ENCODE measurements at regions not wholly inside any gene's neighbourhood (a gene's known extent, or its start where the extent isn't known, plus 50 kb on each side); places are given as distances from the start of the nearest gene placed in this dataset.

DNA sequence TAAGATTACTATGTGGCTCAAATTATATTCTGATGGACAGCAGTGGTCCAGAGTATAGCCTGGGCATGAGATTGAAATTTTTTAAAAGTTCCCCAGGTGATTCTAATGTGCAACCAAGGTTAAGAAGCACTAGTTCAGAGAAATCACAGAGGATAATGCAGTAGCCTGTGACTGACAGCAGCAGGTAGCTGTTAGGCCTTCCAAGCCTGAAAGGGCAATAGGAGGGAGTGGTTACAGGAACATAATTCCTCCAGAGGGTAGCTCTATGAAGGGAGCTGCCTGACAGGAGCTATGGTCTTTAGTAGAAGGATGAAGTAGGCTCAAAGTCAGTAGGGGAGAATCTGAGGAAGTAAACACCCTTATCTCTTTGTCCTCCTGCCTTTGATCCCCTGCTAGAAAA, 342.9 kb upstream of the PPP2R3A start:
- H3K9me3 Mint-ChIP-seq (ENCODE audit: low read depth), result no peaks in the 10 kb centered on the region
- CTCF ChIA-PET, result no interaction called here
- H3K27ac Mint-ChIP-seq, result no peak overlapping the region
- ATAC-seq (no peak), DNase-seq (no peak)
- no peaks in the 10 kb centered on the region for H3K4me1 Mint-ChIP-seq
- POLR2A ChIA-PET, result no interaction called here
- no peaks in the 10 kb centered on the region for H3K36me3 Mint-ChIP-seq (ENCODE audit: low read depth)
- intact Hi-C loops (cut with DNase I, micrococcal nuclease), result no loop called here
- H3K27me3 Mint-ChIP-seq, result no peaks in the 10 kb centered on the region
- no peak overlapping the region for H3K4me3 Mint-ChIP-seq

- no peak overlapping the region for H3K27ac Mint-ChIP-seq
- ATAC-seq (no peak), DNase-seq (no peak)
- no peaks in the 10 kb centered on the region for H3K9me3 Mint-ChIP-seq (ENCODE audit: low read depth)
- ChIA-PET POLR2A (no interaction called here), CTCF (no interaction called here)
- H3K4me1 Mint-ChIP-seq, result no peaks in the 10 kb centered on the region
- H3K4me3 Mint-ChIP-seq, result no peak overlapping the region
- intact Hi-C loops (cut with DNase I, micrococcal nuclease), result no loop called here
- H3K27me3 Mint-ChIP-seq, result no peaks in the 10 kb centered on the region
- H3K36me3 Mint-ChIP-seq (ENCODE audit: low read depth), result no peaks in the 10 kb centered on the region
Measured at GRCh38 chr3:135623558-135623957, 342.0 kb upstream of the PPP2R3A start.

GRCh38 chr3:135627057-135627456, 338.5 kb upstream of the PPP2R3A start:
- Mint-ChIP-seq H3K4me3 (no peak overlapping the region), H3K36me3 (ENCODE audit: low read depth) (no peaks in the 10 kb centered on the region), H3K27me3 (no peaks in the 10 kb centered on the region), H3K4me1 (no peaks in the 10 kb centered on the region), H3K27ac (no peak overlapping the region), H3K9me3 (ENCODE audit: low read depth) (no peaks in the 10 kb centered on the region)
- CTCF ChIA-PET, result no interaction called here
- POLR2A ChIA-PET, result no interaction called here
- DNase-seq (no peak), ATAC-seq (no peak)
- intact Hi-C loops (cut with DNase I, micrococcal nuclease), result no loop called here

GRCh38 chr3:135629701-135630408, 335.7 kb upstream of the PPP2R3A start:
- Mint-ChIP-seq H3K4me3 (no peak overlapping the region), H3K27me3 (no peaks in the 10 kb centered on the region), H3K36me3 (ENCODE audit: low read depth) (no peaks in the 10 kb centered on the region), H3K27ac (no peak overlapping the region), H3K4me1 (no peaks in the 10 kb centered on the region), H3K9me3 (ENCODE audit: low read depth) (no peaks in the 10 kb centered on the region)
- DNase-seq, result no peak
- ChIA-PET POLR2A (no interaction called here), CTCF (no interaction called here)
- ATAC-seq, result no peak
- intact Hi-C loops (cut with DNase I, micrococcal nuclease), result no loop called here

DNA sequence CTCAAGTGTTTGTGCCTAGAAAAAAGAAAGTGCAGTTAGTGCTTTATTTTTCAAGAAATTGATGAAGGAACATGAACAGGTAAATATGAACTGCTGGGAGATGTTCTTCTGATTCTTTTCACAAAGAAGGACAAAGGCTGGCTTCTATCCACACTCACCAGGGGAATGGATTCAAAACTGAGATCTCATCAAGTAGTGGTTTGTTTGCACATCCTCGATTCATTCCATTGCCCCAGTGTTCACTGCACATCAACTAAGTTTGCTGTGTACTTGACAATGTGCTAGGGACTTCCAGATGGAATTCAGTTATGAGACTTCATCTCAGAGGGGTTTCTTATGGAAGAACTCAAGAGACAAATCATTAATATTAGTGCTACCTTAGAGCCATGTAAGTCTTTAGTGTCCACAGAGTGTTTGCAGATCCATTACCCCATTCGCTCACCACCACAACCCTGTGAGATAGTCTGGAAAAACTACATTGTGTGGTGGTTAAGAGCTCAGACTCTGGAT, 332.9 kb upstream of the PPP2R3A start:
- ATAC-seq (no peak), DNase-seq (no peak)
- intact Hi-C loops (cut with DNase I, micrococcal nuclease), result no loop called here
- Mint-ChIP-seq H3K4me3 (no peak overlapping the region), H3K36me3 (ENCODE audit: low read depth) (no peaks in the 10 kb centered on the region), H3K27me3 (peaks cover 2% of the 10 kb centered on the region), H3K27ac (no peak overlapping the region), H3K4me1 (no peaks in the 10 kb centered on the region), H3K9me3 (ENCODE audit: low read depth) (no peaks in the 10 kb centered on the region)
- ChIA-PET CTCF (interaction anchor here (0.7 kb wide), 1 partner anchor 218 kb away, joined by 3 read pairs; no protein-coding TSS in a partner anchor), POLR2A (no interaction called here)

GRCh38 chr3:135633078-135633477, 332.4 kb upstream of the PPP2R3A start:
- Mint-ChIP-seq H3K4me1 (no peaks in the 10 kb centered on the region), H3K36me3 (ENCODE audit: low read depth) (no peaks in the 10 kb centered on the region), H3K27me3 (peaks cover 2% of the 10 kb centered on the region), H3K4me3 (no peak overlapping the region), H3K27ac (no peak overlapping the region), H3K9me3 (ENCODE audit: low read depth) (no peaks in the 10 kb centered on the region)
- no peak for ATAC-seq
- DNase-seq, result no peak
- CTCF ChIA-PET, result no interaction called here
- intact Hi-C loops (cut with DNase I, micrococcal nuclease), result no loop called here
- POLR2A ChIA-PET, result no interaction called here

DNA sequence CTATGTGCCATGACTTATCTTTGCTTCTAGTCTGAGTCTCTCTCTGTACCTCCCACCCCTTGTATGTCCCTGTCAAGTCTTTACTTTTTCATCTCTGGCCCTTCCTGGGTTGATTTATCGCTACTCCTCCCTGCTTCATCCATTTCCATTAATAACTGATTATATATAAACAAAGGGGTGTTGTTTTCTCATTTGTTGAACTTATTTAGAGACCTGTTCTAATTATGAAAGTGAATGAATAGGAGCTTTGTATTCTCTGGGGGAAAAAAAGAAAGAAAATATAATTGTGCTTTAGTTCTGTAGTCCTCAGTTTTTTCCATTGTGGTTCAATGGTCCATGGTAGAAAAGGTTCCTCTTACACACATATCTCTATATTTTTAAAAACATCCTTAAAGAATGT, 328.9 kb upstream of the PPP2R3A start:
- intact Hi-C loops (cut with DNase I, micrococcal nuclease), result no loop called here
- CTCF ChIA-PET, result no interaction called here
- no peak overlapping the region for H3K27ac Mint-ChIP-seq
- H3K36me3 Mint-ChIP-seq (ENCODE audit: low read depth), result no peaks in the 10 kb centered on the region
- H3K27me3 Mint-ChIP-seq, result peaks cover 2% of the 10 kb centered on the region
- DNase-seq, result no peak
- POLR2A ChIA-PET, result no interaction called here
- H3K9me3 Mint-ChIP-seq (ENCODE audit: low read depth), result no peaks in the 10 kb centered on the region
- H3K4me1 Mint-ChIP-seq, result no peaks in the 10 kb centered on the region
- H3K4me3 Mint-ChIP-seq, result no peak overlapping the region
- no peak for ATAC-seq

GRCh38 chr3:135637013-135637412, 328.5 kb upstream of the PPP2R3A start:
- intact Hi-C loops (cut with DNase I, micrococcal nuclease), result no loop called here
- ATAC-seq, result no peak
- DNase-seq, result no peak
- no peaks in the 10 kb centered on the region for H3K4me1 Mint-ChIP-seq
- H3K36me3 Mint-ChIP-seq (ENCODE audit: low read depth), result no peaks in the 10 kb centered on the region
- ChIA-PET CTCF (no interaction called here), POLR2A (no interaction called here)
- peaks cover 2% of the 10 kb centered on the region for H3K27me3 Mint-ChIP-seq
- H3K9me3 Mint-ChIP-seq (ENCODE audit: low read depth), result no peaks in the 10 kb centered on the region
- no peak overlapping the region for H3K4me3 Mint-ChIP-seq
- H3K27ac Mint-ChIP-seq, result no peak overlapping the region

DNA sequence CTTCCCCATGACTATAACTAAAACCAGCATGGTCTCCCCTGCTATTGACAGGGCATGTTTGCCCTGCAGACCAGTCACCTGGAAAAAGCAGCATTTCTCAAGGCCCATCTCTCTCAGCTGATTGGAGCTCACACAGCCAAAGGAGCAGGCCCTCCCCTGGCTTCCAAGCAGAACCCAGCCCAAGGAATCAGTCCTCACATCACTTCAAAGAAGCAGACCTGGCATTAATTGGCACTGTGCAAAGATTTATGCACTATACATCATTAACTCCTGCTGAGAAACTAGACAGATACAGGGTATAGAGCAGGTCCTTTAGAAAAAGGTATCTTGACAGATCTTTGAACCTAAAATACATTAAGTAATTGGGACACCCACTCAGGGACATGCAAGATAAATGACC, 323.8 kb upstream of the PPP2R3A start:
- intact Hi-C loops (cut with DNase I, micrococcal nuclease), result no loop called here
- Mint-ChIP-seq H3K27ac (no peak overlapping the region), H3K27me3 (no peaks in the 10 kb centered on the region), H3K36me3 (ENCODE audit: low read depth) (no peaks in the 10 kb centered on the region), H3K4me3 (no peak overlapping the region), H3K4me1 (no peaks in the 10 kb centered on the region), H3K9me3 (ENCODE audit: low read depth) (peaks cover 3% of the 10 kb centered on the region)
- ChIA-PET POLR2A (no interaction called here), CTCF (no interaction called here)
- ATAC-seq (no peak), DNase-seq (no peak)

DNA sequence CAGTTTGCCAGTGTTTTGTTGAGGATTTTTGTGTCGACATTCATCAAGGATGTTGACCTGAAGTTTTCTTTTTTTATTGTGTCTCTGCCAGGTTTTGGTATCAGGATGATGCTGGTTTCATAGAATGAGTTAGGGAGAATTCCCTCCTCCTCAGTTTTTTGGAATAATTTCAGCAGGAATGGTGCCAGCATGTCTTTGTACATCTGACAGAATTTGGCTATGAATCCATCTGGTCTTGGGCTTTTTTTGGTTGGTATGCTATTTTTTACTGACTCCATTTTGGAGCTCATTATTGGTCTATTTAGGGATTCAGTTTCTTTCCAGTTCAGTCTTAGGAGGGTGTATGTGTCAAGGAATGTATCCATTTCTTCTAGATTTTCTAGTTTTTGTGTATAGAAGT, 320.0 kb upstream of the PPP2R3A start:
- Mint-ChIP-seq H3K9me3 (ENCODE audit: low read depth) (peaks cover 9% of the 10 kb centered on the region), H3K27me3 (no peaks in the 10 kb centered on the region), H3K4me3 (no peak overlapping the region), H3K4me1 (no peaks in the 10 kb centered on the region), H3K36me3 (ENCODE audit: low read depth) (no peaks in the 10 kb centered on the region), H3K27ac (no peak overlapping the region)
- DNase-seq, result no peak
- intact Hi-C loops (cut with DNase I, micrococcal nuclease), result no loop called here
- CTCF ChIA-PET, result no interaction called here
- POLR2A ChIA-PET, result no interaction called here
- no peak for ATAC-seq

GRCh38 chr3:135646873-135647272, 318.7 kb upstream of the PPP2R3A start:
- no peak overlapping the region for H3K4me3 Mint-ChIP-seq
- intact Hi-C loops (cut with DNase I, micrococcal nuclease), result no loop called here
- H3K4me1 Mint-ChIP-seq, result no peaks in the 10 kb centered on the region
- ChIA-PET POLR2A (interaction anchor here (0.6 kb wide), 1 partner anchor 245 kb away, joined by 3 read pairs; no protein-coding TSS in a partner anchor), CTCF (interaction anchor here (0.6 kb wide), 1 partner anchor 551 kb away, joined by 3 read pairs; no protein-coding TSS in a partner anchor)
- H3K36me3 Mint-ChIP-seq (ENCODE audit: low read depth), result no peaks in the 10 kb centered on the region
- H3K27ac Mint-ChIP-seq, result no peak overlapping the region
- peaks cover 9% of the 10 kb centered on the region for H3K9me3 Mint-ChIP-seq (ENCODE audit: low read depth)
- DNase-seq (no peak), ATAC-seq (no peak)
- H3K27me3 Mint-ChIP-seq, result no peaks in the 10 kb centered on the region

GRCh38 chr3:135649361-135649760, 316.2 kb upstream of the PPP2R3A start:
- intact Hi-C loops (cut with DNase I, micrococcal nuclease), result no loop called here
- POLR2A ChIA-PET, result no interaction called here
- H3K9me3 Mint-ChIP-seq (ENCODE audit: low read depth), result peaks cover 9% of the 10 kb centered on the region
- no peak overlapping the region for H3K4me3 Mint-ChIP-seq
- no peaks in the 10 kb centered on the region for H3K4me1 Mint-ChIP-seq
- no peak overlapping the region for H3K27ac Mint-ChIP-seq
- ATAC-seq, result no peak
- DNase-seq, result no peak
- no peaks in the 10 kb centered on the region for H3K27me3 Mint-ChIP-seq
- CTCF ChIA-PET, result interaction anchor here (0.6 to 0.7 kb wide), 2 partner anchors 106 to 245 kb away, joined by 3 read pairs; no protein-coding TSS in a partner anchor
- no peaks in the 10 kb centered on the region for H3K36me3 Mint-ChIP-seq (ENCODE audit: low read depth)

All from activated CD4-positive, alpha-beta T cell treated with anti-CD3 and anti-CD28 coated beads for 36 hours (primary cell).